ENCODE measurements at regions not wholly inside any gene's neighbourhood (a gene's known extent, or its start where the extent isn't known, plus 50 kb on each side); places are given as distances from the start of the nearest gene placed in this dataset.

DNA sequence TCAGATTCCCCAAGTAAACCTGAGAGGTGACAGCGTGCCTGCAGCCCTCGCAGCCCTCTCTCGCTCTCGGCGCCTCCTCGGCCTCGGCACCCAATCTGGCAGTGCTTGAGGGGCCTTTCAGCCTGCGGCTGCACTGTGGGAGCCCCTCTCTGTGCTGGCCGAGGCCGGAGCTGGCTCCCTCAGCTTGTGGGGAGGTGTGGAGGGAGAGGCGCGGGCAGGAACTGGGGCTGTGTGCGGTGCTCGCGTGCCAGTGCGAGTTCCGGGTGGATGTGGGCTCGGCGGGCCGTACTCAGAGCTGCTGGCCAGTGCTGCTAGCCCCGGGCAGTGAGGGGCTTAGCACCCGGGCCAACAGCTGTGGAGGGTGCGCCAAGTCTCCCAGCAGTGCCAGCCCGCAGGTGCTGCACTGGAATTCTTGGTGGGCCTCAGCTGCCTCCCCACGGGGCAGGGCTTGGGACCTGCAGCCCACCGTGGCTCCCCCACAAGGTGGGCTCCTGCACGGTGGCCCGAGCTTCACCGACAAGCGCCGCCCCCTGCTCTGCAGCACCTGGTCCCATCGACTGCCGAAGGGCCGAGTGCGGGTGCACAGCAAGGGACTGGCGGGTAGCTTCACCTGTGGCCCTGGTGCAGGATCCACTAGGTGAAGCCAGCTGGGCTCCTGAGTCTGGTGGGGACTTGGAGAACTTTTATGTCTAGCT is 809.7 kb upstream of the ADGRB3 start:
- no peak for TF ChIP-seq EZH2phosphoT487 (IDR thresholded peaks at IDR 0.05; ENCODE audit: low read length)
- no peak for TF ChIP-seq EZH2 (optimal IDR thresholded peaks at IDR 0.05; ENCODE audit: low read depth, low read length)
- TF ChIP-seq, protein P1, sequence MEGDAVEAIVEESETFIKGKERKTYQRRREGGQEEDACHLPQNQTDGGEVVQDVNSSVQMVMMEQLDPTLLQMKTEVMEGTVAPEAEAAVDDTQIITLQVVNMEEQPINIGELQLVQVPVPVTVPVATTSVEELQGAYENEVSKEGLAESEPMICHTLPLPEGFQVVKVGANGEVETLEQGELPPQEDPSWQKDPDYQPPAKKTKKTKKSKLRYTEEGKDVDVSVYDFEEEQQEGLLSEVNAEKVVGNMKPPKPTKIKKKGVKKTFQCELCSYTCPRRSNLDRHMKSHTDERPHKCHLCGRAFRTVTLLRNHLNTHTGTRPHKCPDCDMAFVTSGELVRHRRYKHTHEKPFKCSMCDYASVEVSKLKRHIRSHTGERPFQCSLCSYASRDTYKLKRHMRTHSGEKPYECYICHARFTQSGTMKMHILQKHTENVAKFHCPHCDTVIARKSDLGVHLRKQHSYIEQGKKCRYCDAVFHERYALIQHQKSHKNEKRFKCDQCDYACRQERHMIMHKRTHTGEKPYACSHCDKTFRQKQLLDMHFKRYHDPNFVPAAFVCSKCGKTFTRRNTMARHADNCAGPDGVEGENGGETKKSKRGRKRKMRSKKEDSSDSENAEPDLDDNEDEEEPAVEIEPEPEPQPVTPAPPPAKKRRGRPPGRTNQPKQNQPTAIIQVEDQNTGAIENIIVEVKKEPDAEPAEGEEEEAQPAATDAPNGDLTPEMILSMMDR (IDR thresholded peaks at IDR 0.05; ENCODE audit: low read length): no peak
- H3K9me2 ChIP-seq (replicated peaks; ENCODE audit: insufficient read depth, low read length): no peaks in the 10 kb centered on the region
- no peaks in the 10 kb centered on the region for H3K4me1 ChIP-seq (ENCODE audit: low read length)
- no peak for DNase-seq
- no peak overlapping the region for H3K4me3 ChIP-seq (ENCODE audit: low read length)
- no peak overlapping the region for H3K4me2 ChIP-seq (ENCODE audit: low read depth, low read length)
- no peaks in the 10 kb centered on the region for H3K9me3 ChIP-seq (replicated peaks; ENCODE audit: insufficient read depth, low read length)
- no peak overlapping the region for H3K9ac ChIP-seq (ENCODE audit: low read length)
- no peaks in the 10 kb centered on the region for H3K27me3 ChIP-seq (replicated peaks; ENCODE audit: insufficient read depth, low read length)
- no peak overlapping the region for H3K27ac ChIP-seq (ENCODE audit: low read length)
- no peak overlapping the region for H2AFZ ChIP-seq (ENCODE audit: low read length)
- H3K79me2 ChIP-seq (ENCODE audit: low read length): no peaks in the 10 kb centered on the region
- H3K36me3 ChIP-seq (replicated peaks; ENCODE audit: insufficient read depth, low read length): no peaks in the 10 kb centered on the region
- no peaks in the 10 kb centered on the region for H3F3A ChIP-seq (ENCODE audit: insufficient read depth, low read length)
- H4K20me1 ChIP-seq (ENCODE audit: insufficient read depth, low read length): no peaks in the 10 kb centered on the region

GRCh38 chr6:67818322-67818721 is 816.8 kb upstream of the ADGRB3 start:
- TF ChIP-seq EZH2 (optimal IDR thresholded peaks at IDR 0.05; ENCODE audit: low read depth, low read length) (no peak), EZH2phosphoT487 (IDR thresholded peaks at IDR 0.05; ENCODE audit: low read length) (no peak)
- TF ChIP-seq, protein P1 (IDR thresholded peaks at IDR 0.05; ENCODE audit: low read length): no peak
- Histone ChIP-seq H3K27ac (ENCODE audit: low read length) (no peak overlapping the region), H3K27me3 (replicated peaks; ENCODE audit: insufficient read depth, low read length) (no peaks in the 10 kb centered on the region)

GRCh38 chr6:67815623-67816022 is 819.5 kb upstream of the ADGRB3 start:
- H3K4me1 ChIP-seq (ENCODE audit: low read length): no peaks in the 10 kb centered on the region
- H2AFZ ChIP-seq (ENCODE audit: low read length): no peak overlapping the region
- no peaks in the 10 kb centered on the region for H3K27me3 ChIP-seq (replicated peaks; ENCODE audit: insufficient read depth, low read length)
- H3K27ac ChIP-seq (ENCODE audit: low read length): no peak overlapping the region
- H3K9me2 ChIP-seq (replicated peaks; ENCODE audit: insufficient read depth, low read length): no peaks in the 10 kb centered on the region
- no peak for DNase-seq
- no peak overlapping the region for H3K4me3 ChIP-seq (ENCODE audit: low read length)
- H3K9ac ChIP-seq (ENCODE audit: low read length): no peak overlapping the region
- no peak overlapping the region for H3K4me2 ChIP-seq (ENCODE audit: low read depth, low read length)
- no peaks in the 10 kb centered on the region for H3F3A ChIP-seq (ENCODE audit: insufficient read depth, low read length)
- H4K20me1 ChIP-seq (ENCODE audit: insufficient read depth, low read length): no peaks in the 10 kb centered on the region
- no peaks in the 10 kb centered on the region for H3K9me3 ChIP-seq (replicated peaks; ENCODE audit: insufficient read depth, low read length)
- H3K79me2 ChIP-seq (ENCODE audit: low read length): no peaks in the 10 kb centered on the region
- no peak for TF ChIP-seq EZH2 (optimal IDR thresholded peaks at IDR 0.05; ENCODE audit: low read depth, low read length)
- TF ChIP-seq, protein P1 (IDR thresholded peaks at IDR 0.05; ENCODE audit: low read length): no peak
- TF ChIP-seq EZH2phosphoT487 (IDR thresholded peaks at IDR 0.05; ENCODE audit: low read length): no peak
- no peaks in the 10 kb centered on the region for H3K36me3 ChIP-seq (replicated peaks; ENCODE audit: insufficient read depth, low read length)

More at GRCh38 chr6:67818322-67818721, 816.8 kb upstream of the ADGRB3 start:
- Histone ChIP-seq H3K79me2 (ENCODE audit: low read length) (no peaks in the 10 kb centered on the region), H3K9me3 (replicated peaks; ENCODE audit: insufficient read depth, low read length) (no peaks in the 10 kb centered on the region), H2AFZ (ENCODE audit: low read length) (no peak overlapping the region), H3F3A (ENCODE audit: insufficient read depth, low read length) (no peaks in the 10 kb centered on the region), H3K4me2 (ENCODE audit: low read depth, low read length) (no peak overlapping the region), H3K9ac (ENCODE audit: low read length) (no peak overlapping the region), H3K9me2 (replicated peaks; ENCODE audit: insufficient read depth, low read length) (no peaks in the 10 kb centered on the region), H3K4me1 (ENCODE audit: low read length) (no peaks in the 10 kb centered on the region), H4K20me1 (ENCODE audit: insufficient read depth, low read length) (no peaks in the 10 kb centered on the region), H3K36me3 (replicated peaks; ENCODE audit: insufficient read depth, low read length) (no peaks in the 10 kb centered on the region), H3K4me3 (ENCODE audit: low read length) (no peak overlapping the region)
- DNase-seq: no peak
